DND-41 (cell line): ENCODE measurements at regions not wholly inside any gene's neighbourhood (a gene's known extent, or its start where the extent isn't known, plus 50 kb on each side); places are given as distances from the start of the nearest gene placed in this dataset.

Experiments
- ATAC-seq: fragments of 200-7000 bp; cut with Tn5 transposase; 3 replicates; pipeline ENCODE4 v1.9.1; 2021; ENCODE audit warnings: low read depth; ENCODE audit not compliant: insufficient read depth
- DNase-seq: peaks from one replicate; pipeline ENCODE4 v3.0.0-alpha.2; 2020
- H2AFZ ChIP-seq: 2 replicates; pipeline ENCODE4 v1.6.0; 2012; ENCODE audit warnings: low read depth, low read length
- H3K27ac ChIP-seq: 2 replicates; pipeline ENCODE4 v1.5.1; 2012; ENCODE audit warnings: low read length, inconsistent platforms
- H3K27me3 ChIP-seq: fragments of 200-600 bp; sonication (generic); 2 replicates; pipeline ENCODE4 v1.6.0; 2012; ENCODE audit warnings: low read length, mild to moderate bottlenecking, inconsistent platforms; ENCODE audit not compliant: insufficient read depth, poor library complexity
- H3K36me3 ChIP-seq: 2 replicates; pipeline ENCODE4 v1.5.1; 2012; ENCODE audit warnings: low read length, inconsistent platforms; ENCODE audit not compliant: insufficient read depth
- H3K4me1 ChIP-seq: 2 replicates; pipeline ENCODE4 v1.5.1; 2012; ENCODE audit warnings: mild to moderate bottlenecking, low read length; ENCODE audit not compliant: insufficient read depth
- H3K4me2 ChIP-seq: 2 replicates; pipeline ENCODE4 v1.6.0; 2012; ENCODE audit warnings: mild to moderate bottlenecking, moderate library complexity, low read length, inconsistent platforms; ENCODE audit not compliant: insufficient read depth
- H3K4me3 ChIP-seq, 2 experiments: fragments of 200-600 bp in 1 of 2; shearing (Covaris generic) in 1 of 2; 2 replicates each; pipeline ENCODE4 v1.5.1; 2012 to 2016; ENCODE audit warnings: inconsistent platforms in 2 of 2, low read length in 2 of 2, mild to moderate bottlenecking in 2 of 2, low read depth in 1 of 2, moderate library complexity in 1 of 2
- H3K79me2 ChIP-seq: 2 replicates; pipeline ENCODE4 v1.6.0; 2012; ENCODE audit warnings: low read length, inconsistent platforms; ENCODE audit not compliant: insufficient read depth
- H3K9ac ChIP-seq: 2 replicates; pipeline ENCODE4 v1.6.0; 2012; ENCODE audit warnings: low read depth, mild to moderate bottlenecking, inconsistent platforms, low read length, moderate library complexity
- H3K9me3 ChIP-seq: 2 replicates; pipeline ENCODE4 v1.5.1; 2012; ENCODE audit warnings: low read length, moderate library complexity, mild to moderate bottlenecking, inconsistent platforms; ENCODE audit not compliant: insufficient read depth, severe bottlenecking
- H4K20me1 ChIP-seq: 2 replicates; pipeline ENCODE4 v1.6.0; 2012; ENCODE audit warnings: low read length; ENCODE audit not compliant: insufficient read depth
- EZH2 ChIP-seq: IDR thresholded peaks from 3 replicates; pipeline ENCODE4 v1.6.1; 2012; ENCODE audit warnings: borderline replicate concordance, low read depth, mild to moderate bottlenecking, moderate library complexity, low read length, inconsistent platforms; ENCODE audit not compliant: severe bottlenecking
- TF ChIP-seq, protein P1 (sequence below): IDR thresholded peaks from 2 replicates; pipeline ENCODE4 v1.5.1; 2012; ENCODE audit warnings: borderline replicate concordance, low read length, moderate library complexity, mild to moderate bottlenecking; ENCODE audit not compliant: poor library complexity, severe bottlenecking; ENCODE audit errors: extremely low read depth

DNA sequence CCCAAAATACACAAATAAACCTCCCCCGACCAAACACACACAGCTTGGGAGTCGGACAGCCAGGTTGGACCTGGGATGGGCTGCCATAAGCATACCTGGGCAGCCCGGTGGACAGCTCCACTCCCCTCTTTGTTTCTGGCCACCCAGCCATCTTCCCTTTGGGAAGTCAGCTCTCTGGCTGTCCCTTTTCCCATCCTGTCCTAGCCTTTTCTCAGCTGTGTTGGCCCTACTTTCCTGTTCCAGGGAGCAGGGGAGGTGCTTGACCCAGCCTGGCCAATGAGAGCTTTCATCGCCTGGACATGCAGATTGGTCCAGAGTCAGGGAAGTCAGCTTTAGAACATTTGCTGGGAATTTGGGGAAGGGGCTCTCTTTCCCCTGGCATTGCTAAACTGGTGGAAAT lies 68.7 kb upstream of the NECTIN1 start:
- no peaks in the 10 kb centered on the region for H3K79me2 ChIP-seq
- H3K4me2 ChIP-seq: no peak overlapping the region
- H3K27me3 ChIP-seq: peaks cover 16% of the 10 kb centered on the region
- no peaks in the 10 kb centered on the region for H3K9me3 ChIP-seq
- H3K4me3 ChIP-seq: no peak overlapping the region
- peaks cover 19% of the 10 kb centered on the region; the same call in 1 of the 2 replicates for H4K20me1 ChIP-seq
- no peaks in the 10 kb centered on the region for H3K36me3 ChIP-seq
- ATAC-seq: no peak
- H3K9ac ChIP-seq: no peak overlapping the region
- TF ChIP-seq, protein P1, sequence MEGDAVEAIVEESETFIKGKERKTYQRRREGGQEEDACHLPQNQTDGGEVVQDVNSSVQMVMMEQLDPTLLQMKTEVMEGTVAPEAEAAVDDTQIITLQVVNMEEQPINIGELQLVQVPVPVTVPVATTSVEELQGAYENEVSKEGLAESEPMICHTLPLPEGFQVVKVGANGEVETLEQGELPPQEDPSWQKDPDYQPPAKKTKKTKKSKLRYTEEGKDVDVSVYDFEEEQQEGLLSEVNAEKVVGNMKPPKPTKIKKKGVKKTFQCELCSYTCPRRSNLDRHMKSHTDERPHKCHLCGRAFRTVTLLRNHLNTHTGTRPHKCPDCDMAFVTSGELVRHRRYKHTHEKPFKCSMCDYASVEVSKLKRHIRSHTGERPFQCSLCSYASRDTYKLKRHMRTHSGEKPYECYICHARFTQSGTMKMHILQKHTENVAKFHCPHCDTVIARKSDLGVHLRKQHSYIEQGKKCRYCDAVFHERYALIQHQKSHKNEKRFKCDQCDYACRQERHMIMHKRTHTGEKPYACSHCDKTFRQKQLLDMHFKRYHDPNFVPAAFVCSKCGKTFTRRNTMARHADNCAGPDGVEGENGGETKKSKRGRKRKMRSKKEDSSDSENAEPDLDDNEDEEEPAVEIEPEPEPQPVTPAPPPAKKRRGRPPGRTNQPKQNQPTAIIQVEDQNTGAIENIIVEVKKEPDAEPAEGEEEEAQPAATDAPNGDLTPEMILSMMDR: no peak
- no peak for TF ChIP-seq EZH2
- H3K4me1 ChIP-seq: no peaks in the 10 kb centered on the region
- DNase-seq: no peak
- H2AFZ ChIP-seq: no peak overlapping the region
- H3K27ac ChIP-seq: no peak overlapping the region

DNA sequence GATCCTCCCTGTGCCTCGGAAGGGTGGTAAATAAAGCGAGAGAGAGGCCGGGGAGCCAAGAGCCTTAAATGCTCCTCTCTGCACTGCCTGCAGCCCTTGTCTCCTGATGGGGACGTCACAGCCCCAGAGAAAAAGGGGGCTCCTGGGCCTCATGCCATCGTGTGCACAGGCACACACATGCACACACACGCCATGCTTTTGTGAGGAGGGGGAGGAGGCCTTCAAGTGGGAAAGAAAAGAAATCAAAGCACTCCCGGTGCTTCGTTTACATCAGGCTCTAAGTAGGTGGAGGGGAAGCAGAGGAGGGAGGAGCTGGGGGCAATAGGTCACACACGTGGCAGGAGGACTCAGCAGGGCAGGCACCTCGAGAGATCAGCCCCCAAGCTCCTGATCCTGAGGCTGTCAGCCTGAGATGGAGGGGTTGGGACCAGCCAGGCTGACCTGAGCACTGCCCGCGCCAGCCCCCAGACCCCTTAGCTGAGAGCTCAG lies 68.2 kb upstream of the NECTIN1 start:
- no peak overlapping the region for H2AFZ ChIP-seq
- ATAC-seq (no peak), DNase-seq (no peak)
- no peak overlapping the region for H3K9ac ChIP-seq
- peaks cover 19% of the 10 kb centered on the region; the same call in 1 of the 2 replicates for H4K20me1 ChIP-seq
- no peaks in the 10 kb centered on the region for H3K36me3 ChIP-seq
- H3K27ac ChIP-seq: no peak overlapping the region
- peaks cover 15% of the 10 kb centered on the region for H3K27me3 ChIP-seq
- no peak overlapping the region for H3K4me2 ChIP-seq
- no peaks in the 10 kb centered on the region for H3K4me1 ChIP-seq
- H3K9me3 ChIP-seq: no peaks in the 10 kb centered on the region
- TF ChIP-seq, protein P1: no peak
- TF ChIP-seq EZH2: no peak
- H3K79me2 ChIP-seq: no peaks in the 10 kb centered on the region
- no peak overlapping the region for H3K4me3 ChIP-seq

DNA sequence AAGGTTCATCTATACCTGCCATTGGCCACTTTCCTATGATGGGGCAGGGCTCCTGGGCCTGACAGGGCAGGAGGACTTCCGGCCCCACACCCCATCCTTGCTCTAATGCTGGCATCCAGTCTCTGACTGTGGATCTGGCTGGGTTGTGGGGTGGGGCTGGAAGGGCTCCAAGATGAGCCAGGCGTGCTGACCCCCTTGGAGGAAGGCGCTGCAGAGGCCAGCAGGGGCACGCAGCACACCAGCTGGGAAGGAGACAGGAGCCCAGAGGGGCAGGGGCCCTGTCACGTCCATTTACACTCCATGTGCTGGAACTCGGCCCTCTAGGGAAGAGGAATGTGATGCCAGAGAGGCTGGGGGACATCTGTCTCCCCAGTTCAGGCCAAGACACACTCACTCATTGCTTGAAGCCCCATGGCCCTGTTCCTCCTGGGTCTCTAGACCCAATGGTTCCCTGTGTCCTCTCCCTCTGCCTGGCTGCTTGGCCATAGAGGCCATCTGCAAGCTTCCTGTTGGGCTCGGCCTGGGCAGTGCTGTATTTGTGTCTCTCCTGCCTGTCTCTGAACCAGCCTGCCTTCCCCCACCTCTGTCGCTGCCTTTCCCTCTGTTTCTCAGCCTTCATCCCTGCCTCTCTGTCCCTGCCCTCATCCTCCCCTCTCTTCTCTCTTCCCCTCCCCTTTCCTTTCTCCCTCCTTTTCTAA lies 67.5 kb upstream of the NECTIN1 start:
- no peak overlapping the region for H3K9ac ChIP-seq
- no peak overlapping the region for H2AFZ ChIP-seq
- TF ChIP-seq, protein P1: no peak
- TF ChIP-seq EZH2: no peak
- H3K4me2 ChIP-seq: no peak overlapping the region
- peaks cover 19% of the 10 kb centered on the region; the same call in 1 of the 2 replicates for H4K20me1 ChIP-seq
- H3K4me1 ChIP-seq: no peaks in the 10 kb centered on the region
- DNase-seq (no peak), ATAC-seq (no peak)
- H3K27me3 ChIP-seq: peaks cover 15% of the 10 kb centered on the region
- H3K9me3 ChIP-seq: no peaks in the 10 kb centered on the region
- no peak overlapping the region for H3K27ac ChIP-seq
- no peaks in the 10 kb centered on the region for H3K79me2 ChIP-seq
- no peak overlapping the region for H3K4me3 ChIP-seq
- no peaks in the 10 kb centered on the region for H3K36me3 ChIP-seq
